Left lung (tissue), 4 donors: ENCODE measurements at regions not wholly inside any gene's neighbourhood (a gene's known extent, or its start where the extent isn't known, plus 50 kb on each side); places are given as distances from the start of the nearest gene placed in this dataset.

ENCODE experiments used
- ATAC-seq: fragments of 200-7000 bp; cut with Tn5 transposase; one replicate; pipeline ENCODE4 v1.9.1; 2020; ENCODE audit warnings: moderate library complexity
- DNase-seq, 4 donors: peaks; one replicate each; pipeline ENCODE4 v3.0.0-alpha.2; 2013 to 2020
- H3K27ac ChIP-seq, 2 donors: fragments of 200-600 bp; sonication (generic) in 1 of 2; one replicate each; pipeline versions ENCODE4 v1.5.0 to v1.8.0; 2020 to 2021
- H3K27me3 ChIP-seq, 2 donors: fragments of 200-600 bp; sonication (generic) in 1 of 2; one replicate each; pipeline versions ENCODE4 v1.5.0 to v1.8.0; 2020 to 2021
- H3K36me3 ChIP-seq, 2 donors: fragments of 200-600 bp; sonication (generic) in 1 of 2; one replicate each; pipeline versions ENCODE4 v1.5.0 to v1.8.0; 2020 to 2021
- H3K4me1 ChIP-seq, 2 donors: fragments of 200-600 bp; one replicate each; pipeline ENCODE4 v1.8.0; 2021
- H3K4me3 ChIP-seq, 2 donors: fragments of 200-600 bp; sonication (generic) in 1 of 2; one replicate each; pipeline versions ENCODE4 v1.5.0 to v1.8.0; 2020 to 2021; ENCODE audit warnings: mild to moderate bottlenecking in 1 of 2
- H3K9me3 ChIP-seq, 2 donors: fragments of 200-600 bp; sonication (generic) in 1 of 2; one replicate each; pipeline versions ENCODE4 v1.5.0 to v1.8.0; 2020 to 2021
- CTCF ChIP-seq, 2 donors: fragments of 200-600 bp; sonication (generic) in 1 of 2; IDR thresholded peaks; one replicate each; pipeline versions ENCODE4 v1.5.0 to v1.8.0; 2021; ENCODE audit warnings: antibody characterized with exemption in 2 of 2
- intact Hi-C, 2 donors: fragments of 100-400 bp; cut with DNase I; formaldehyde crosslinking; loops; one replicate each; pipeline versions ENCODE4 v1.11.2 to v1.14.2; 2022
- donor health status: DM: no; HTN: yes; CAD: no.
- donor health status: DM: no; HTN: no; CAD: no.

- H3K9me3 ChIP-seq: no peaks in the 10 kb centered on the region
- H3K4me1 ChIP-seq: no peaks in the 10 kb centered on the region
- TF ChIP-seq CTCF (IDR thresholded peaks at IDR 0.05): no peak
- DNase-seq: no peak
- H3K27me3 ChIP-seq: no peaks in the 10 kb centered on the region
- H3K4me3 ChIP-seq: no peak overlapping the region
- ATAC-seq: no peak
- intact Hi-C loops: no loop called here
- H3K36me3 ChIP-seq: no peaks in the 10 kb centered on the region
- no peak overlapping the region for H3K27ac ChIP-seq
These were observed 1623.2 kb downstream of the RPA4 start for GRCh38 chrX:98506907-98507306.

DNA sequence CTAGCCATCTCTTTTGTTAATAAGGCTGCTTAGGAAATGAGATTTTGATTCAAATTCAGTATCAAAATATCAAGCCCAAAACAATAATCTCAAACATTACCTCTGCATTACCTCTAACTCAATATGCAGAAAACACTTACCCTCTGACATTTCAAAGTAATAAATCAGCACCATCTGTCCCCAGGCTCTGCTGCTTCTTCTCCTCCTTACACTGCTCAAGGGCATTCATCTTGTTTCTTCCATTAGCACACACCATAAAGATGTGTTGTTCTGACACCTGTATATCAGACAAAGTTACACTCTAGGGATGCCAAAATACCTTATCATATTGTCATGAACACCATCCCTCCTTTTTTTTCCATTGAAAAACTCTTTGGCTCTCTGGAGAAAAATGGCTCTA is 1630.3 kb downstream of the RPA4 start:
- ATAC-seq (no peak), DNase-seq (no peak)
- Histone ChIP-seq H3K27ac (no peak overlapping the region), H3K27me3 (no peaks in the 10 kb centered on the region), H3K36me3 (no peaks in the 10 kb centered on the region), H3K4me3 (no peak overlapping the region), H3K9me3 (no peaks in the 10 kb centered on the region), H3K4me1 (no peaks in the 10 kb centered on the region)
- intact Hi-C loops: no loop called here
- TF ChIP-seq CTCF (IDR thresholded peaks at IDR 0.05): no peak

DNA sequence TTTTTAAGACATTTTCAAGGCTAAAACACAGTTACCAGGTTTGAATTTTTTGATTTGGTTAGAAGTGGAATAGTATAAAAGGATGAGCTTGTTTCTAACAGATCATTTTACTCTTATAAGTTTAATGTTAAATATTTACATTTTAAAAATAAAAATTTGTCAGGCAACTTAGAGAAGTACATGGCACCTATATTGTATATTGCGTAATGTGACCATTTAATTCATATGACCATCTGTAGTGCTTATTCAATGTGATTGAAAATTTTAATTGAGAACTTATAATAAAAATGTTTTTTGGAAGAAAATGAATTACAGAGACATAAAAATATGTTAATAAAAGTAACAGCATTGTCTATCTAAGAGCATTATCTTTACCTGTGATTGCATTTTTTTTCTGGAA is 1632.4 kb downstream of the RPA4 start:
- DNase-seq (no peak), ATAC-seq (no peak)
- Histone ChIP-seq H3K9me3 (no peaks in the 10 kb centered on the region), H3K27ac (no peak overlapping the region), H3K27me3 (no peaks in the 10 kb centered on the region), H3K4me3 (no peak overlapping the region), H3K36me3 (no peaks in the 10 kb centered on the region), H3K4me1 (no peaks in the 10 kb centered on the region)
- intact Hi-C loops: no loop called here
- TF ChIP-seq CTCF (IDR thresholded peaks at IDR 0.05): no peak

- DNase-seq: no peak
- ATAC-seq: no peak
- Histone ChIP-seq H3K27me3 (no peaks in the 10 kb centered on the region), H3K36me3 (no peaks in the 10 kb centered on the region), H3K4me3 (no peak overlapping the region), H3K4me1 (no peaks in the 10 kb centered on the region), H3K27ac (no peak overlapping the region), H3K9me3 (no peaks in the 10 kb centered on the region)
- intact Hi-C loops: no loop called here
- TF ChIP-seq CTCF (IDR thresholded peaks at IDR 0.05): no peak
These were observed 1639.3 kb downstream of the RPA4 start for GRCh38 chrX:98523026-98523425.

GRCh38 chrX:98523521-98523920 is 1639.8 kb downstream of the RPA4 start:
- no peak for TF ChIP-seq CTCF (IDR thresholded peaks at IDR 0.05)
- H3K27ac ChIP-seq: no peak overlapping the region
- no peaks in the 10 kb centered on the region for H3K4me1 ChIP-seq
- intact Hi-C loops: no loop called here
- no peaks in the 10 kb centered on the region for H3K9me3 ChIP-seq
- no peaks in the 10 kb centered on the region for H3K27me3 ChIP-seq
- no peaks in the 10 kb centered on the region for H3K36me3 ChIP-seq
- no peak for DNase-seq
- H3K4me3 ChIP-seq: no peak overlapping the region
- no peak for ATAC-seq
